ENCODE measurements at regions not wholly inside any gene's neighbourhood (a gene's known extent, or its start where the extent isn't known, plus 50 kb on each side); places are given as distances from the start of the nearest gene placed in this dataset.

GRCh38 chr2:151159109-151159662 is 102.5 kb downstream of the RBM43 start:
- TF ChIP-seq RAD21 (IDR thresholded peaks at IDR 0.05; ENCODE audit: low read depth) (no peak), TAF1 (IDR thresholded peaks at IDR 0.05; ENCODE audit: low read depth) (no peak), NFIC (IDR thresholded peaks at IDR 0.05) (no peak), TEAD4 (IDR thresholded peaks at IDR 0.05) (no peak), CEBPB (IDR thresholded peaks at IDR 0.05) (no peak), REST (IDR thresholded peaks at IDR 0.05; ENCODE audit: low read depth) (no peak), YY1 (IDR thresholded peaks at IDR 0.05; ENCODE audit: low read depth) (no peak), EP300 (IDR thresholded peaks at IDR 0.05; ENCODE audit: borderline replicate concordance) (no peak), TCF12 (IDR thresholded peaks at IDR 0.05; ENCODE audit: low read depth) (no peak), CREB1 (IDR thresholded peaks at IDR 0.05; ENCODE audit: low read depth) (no peak), ZBTB7A (IDR thresholded peaks at IDR 0.05; ENCODE audit: low read depth) (no peak), FOXM1 (IDR thresholded peaks at IDR 0.05; ENCODE audit: borderline replicate concordance, low read depth) (no peak), EGR1 (IDR thresholded peaks at IDR 0.05) (no peak)
- TF ChIP-seq, protein P1, sequence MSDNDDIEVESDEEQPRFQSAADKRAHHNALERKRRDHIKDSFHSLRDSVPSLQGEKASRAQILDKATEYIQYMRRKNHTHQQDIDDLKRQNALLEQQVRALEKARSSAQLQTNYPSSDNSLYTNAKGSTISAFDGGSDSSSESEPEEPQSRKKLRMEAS (IDR thresholded peaks at IDR 0.05), result no peak
- TF ChIP-seq, protein P2, sequence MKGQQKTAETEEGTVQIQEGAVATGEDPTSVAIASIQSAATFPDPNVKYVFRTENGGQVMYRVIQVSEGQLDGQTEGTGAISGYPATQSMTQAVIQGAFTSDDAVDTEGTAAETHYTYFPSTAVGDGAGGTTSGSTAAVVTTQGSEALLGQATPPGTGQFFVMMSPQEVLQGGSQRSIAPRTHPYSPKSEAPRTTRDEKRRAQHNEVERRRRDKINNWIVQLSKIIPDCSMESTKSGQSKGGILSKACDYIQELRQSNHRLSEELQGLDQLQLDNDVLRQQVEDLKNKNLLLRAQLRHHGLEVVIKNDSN (IDR thresholded peaks at IDR 0.05), result no peak

DNA sequence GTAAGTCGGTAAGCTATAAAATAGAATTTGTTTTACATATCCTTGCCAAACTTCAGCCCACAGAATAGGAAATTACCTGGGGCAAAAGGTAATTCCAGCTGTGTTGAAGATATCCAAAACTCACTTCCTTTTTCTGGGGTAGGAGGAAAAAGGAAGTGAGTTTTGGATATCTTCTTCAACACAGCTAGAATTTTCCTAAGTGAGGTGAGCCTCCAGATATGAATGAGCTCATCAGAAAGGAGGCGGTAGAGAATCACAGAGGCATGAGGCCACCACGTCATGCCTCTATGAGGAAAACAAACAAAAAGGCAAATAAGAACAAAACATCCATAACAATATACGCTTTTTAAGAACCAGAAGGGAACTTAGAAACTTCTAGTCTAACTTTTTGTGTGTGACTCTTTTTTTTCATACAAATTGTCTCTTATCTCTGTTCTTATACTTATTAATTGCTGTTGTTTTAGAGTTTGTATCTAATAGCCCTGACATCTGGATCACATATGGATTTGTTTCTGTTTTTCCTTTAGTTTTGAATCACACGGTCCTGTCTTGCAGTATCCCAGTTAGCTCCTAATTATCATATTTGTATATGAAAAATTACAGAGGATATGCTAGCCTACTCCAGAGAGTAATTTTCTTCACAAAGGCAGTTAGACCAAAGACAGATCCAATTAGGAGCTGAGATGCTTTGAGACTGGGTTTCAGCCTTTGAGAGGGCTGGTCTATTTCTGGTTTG is 104.5 kb downstream of the RBM43 start:
- TF ChIP-seq, protein P2 (IDR thresholded peaks at IDR 0.05), result no peak
- TF ChIP-seq EGR1 (IDR thresholded peaks at IDR 0.05), result no peak
- TF ChIP-seq NFIC (IDR thresholded peaks at IDR 0.05), result no peak
- no peak for TF ChIP-seq TCF12 (IDR thresholded peaks at IDR 0.05; ENCODE audit: low read depth)
- TF ChIP-seq CEBPB (IDR thresholded peaks at IDR 0.05), result no peak
- no peak for TF ChIP-seq RAD21 (IDR thresholded peaks at IDR 0.05; ENCODE audit: low read depth)
- TF ChIP-seq CREB1 (IDR thresholded peaks at IDR 0.05; ENCODE audit: low read depth), result no peak
- no peak for TF ChIP-seq TEAD4 (IDR thresholded peaks at IDR 0.05)

- TF ChIP-seq TEAD4 (IDR thresholded peaks at IDR 0.05), result no peak
- TF ChIP-seq, protein P1 (IDR thresholded peaks at IDR 0.05), result no peak
Measured at GRCh38 chr2:151156431-151156830, 105.2 kb downstream of the RBM43 start.

GRCh38 chr2:151153601-151154000 is 108.1 kb downstream of the RBM43 start:
- TF ChIP-seq CREB1 (IDR thresholded peaks at IDR 0.05; ENCODE audit: low read depth) (no peak), TCF12 (IDR thresholded peaks at IDR 0.05; ENCODE audit: low read depth) (no peak), TAF1 (IDR thresholded peaks at IDR 0.05; ENCODE audit: low read depth) (no peak), NFIC (IDR thresholded peaks at IDR 0.05) (no peak), YY1 (IDR thresholded peaks at IDR 0.05; ENCODE audit: low read depth) (no peak), TEAD4 (IDR thresholded peaks at IDR 0.05) (no peak), ZBTB7A (IDR thresholded peaks at IDR 0.05; ENCODE audit: low read depth) (no peak), CEBPB (IDR thresholded peaks at IDR 0.05) (no peak), REST (IDR thresholded peaks at IDR 0.05; ENCODE audit: low read depth) (no peak), EP300 (IDR thresholded peaks at IDR 0.05; ENCODE audit: borderline replicate concordance) (no peak), FOXM1 (IDR thresholded peaks at IDR 0.05; ENCODE audit: borderline replicate concordance, low read depth) (no peak), RAD21 (IDR thresholded peaks at IDR 0.05; ENCODE audit: low read depth) (no peak), EGR1 (IDR thresholded peaks at IDR 0.05) (no peak)
- TF ChIP-seq, protein P1 (IDR thresholded peaks at IDR 0.05), result no peak
- TF ChIP-seq, protein P2 (IDR thresholded peaks at IDR 0.05), result no peak
